ENCODE measurements at regions not wholly inside any gene's neighbourhood (a gene's known extent, or its start where the extent isn't known, plus 50 kb on each side); places are given as distances from the start of the nearest gene placed in this dataset.
"Not testable (repeated sequence)": the region's sequence is repeated elsewhere in the genome, so short reads cannot be mapped to it uniquely, and the experiment has no call there.

- Histone ChIP-seq H3K4me3 (no peak overlapping the region), H3K27ac (no peak overlapping the region)
- DNase-seq: no peak
Observed at GRCh38 chr3:107910713-107911259, 180.0 kb downstream of the CD47 start.

GRCh38 chr3:107909583-107909982 is 181.2 kb downstream of the CD47 start:
- DNase-seq; intact Hi-C loops (cut with DNase I); H3K9ac ChIP-seq (ENCODE audit: low read depth in 2 of 2, low read length in 2 of 2); H3K9me3 ChIP-seq; H3K36me3 ChIP-seq; H3K27ac ChIP-seq; H3K4me3 ChIP-seq; H3K4me1 ChIP-seq; H3K27me3 ChIP-seq: not testable (repeated sequence)

More at GRCh38 chr3:107910713-107911259, 180.0 kb downstream of the CD47 start:
- H3K9me3 ChIP-seq: no peaks in the 10 kb centered on the region
- no peaks in the 10 kb centered on the region for H3K27me3 ChIP-seq
- no peaks in the 10 kb centered on the region for H3K4me1 ChIP-seq
- H3K36me3 ChIP-seq: no peaks in the 10 kb centered on the region
- intact Hi-C loops (cut with DNase I): no loop called here
- TF ChIP-seq, protein P1, sequence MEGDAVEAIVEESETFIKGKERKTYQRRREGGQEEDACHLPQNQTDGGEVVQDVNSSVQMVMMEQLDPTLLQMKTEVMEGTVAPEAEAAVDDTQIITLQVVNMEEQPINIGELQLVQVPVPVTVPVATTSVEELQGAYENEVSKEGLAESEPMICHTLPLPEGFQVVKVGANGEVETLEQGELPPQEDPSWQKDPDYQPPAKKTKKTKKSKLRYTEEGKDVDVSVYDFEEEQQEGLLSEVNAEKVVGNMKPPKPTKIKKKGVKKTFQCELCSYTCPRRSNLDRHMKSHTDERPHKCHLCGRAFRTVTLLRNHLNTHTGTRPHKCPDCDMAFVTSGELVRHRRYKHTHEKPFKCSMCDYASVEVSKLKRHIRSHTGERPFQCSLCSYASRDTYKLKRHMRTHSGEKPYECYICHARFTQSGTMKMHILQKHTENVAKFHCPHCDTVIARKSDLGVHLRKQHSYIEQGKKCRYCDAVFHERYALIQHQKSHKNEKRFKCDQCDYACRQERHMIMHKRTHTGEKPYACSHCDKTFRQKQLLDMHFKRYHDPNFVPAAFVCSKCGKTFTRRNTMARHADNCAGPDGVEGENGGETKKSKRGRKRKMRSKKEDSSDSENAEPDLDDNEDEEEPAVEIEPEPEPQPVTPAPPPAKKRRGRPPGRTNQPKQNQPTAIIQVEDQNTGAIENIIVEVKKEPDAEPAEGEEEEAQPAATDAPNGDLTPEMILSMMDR (IDR thresholded peaks at IDR 0.05): no peak
- no peak overlapping the region for H3K9ac ChIP-seq (ENCODE audit: low read depth in 2 of 2, low read length in 2 of 2)

DNA sequence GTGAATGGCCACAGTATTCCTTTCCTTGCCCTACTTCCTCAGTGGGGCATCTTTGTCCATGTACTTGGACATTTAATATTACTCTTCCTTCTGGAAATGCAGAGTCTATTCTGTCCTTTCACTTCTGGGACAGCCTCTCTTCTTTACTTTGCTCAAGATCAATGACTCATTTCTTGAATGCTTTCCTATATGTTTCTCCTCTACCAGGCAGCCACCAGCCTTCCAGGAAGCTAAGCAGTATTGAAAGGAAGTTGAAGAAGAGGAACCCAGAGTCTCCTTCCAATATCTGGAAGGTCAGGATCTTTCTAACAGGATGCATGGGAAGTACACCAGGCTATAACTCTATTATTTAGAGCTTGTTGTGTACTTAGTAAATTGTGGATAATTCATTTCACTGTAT is 182.8 kb downstream of the CD47 start:
- H3K9ac ChIP-seq (ENCODE audit: low read depth in 2 of 2, low read length in 2 of 2): no peak overlapping the region
- TF ChIP-seq, protein P1 (IDR thresholded peaks at IDR 0.05): no peak
- no peaks in the 10 kb centered on the region for H3K36me3 ChIP-seq
- H3K27ac ChIP-seq: no peak overlapping the region
- no peak overlapping the region for H3K4me3 ChIP-seq
- intact Hi-C loops (cut with DNase I): no loop called here
- no peaks in the 10 kb centered on the region for H3K4me1 ChIP-seq
- no peaks in the 10 kb centered on the region for H3K27me3 ChIP-seq
- no peak for DNase-seq
- H3K9me3 ChIP-seq: no peaks in the 10 kb centered on the region

- no peak overlapping the region for H3K9ac ChIP-seq (ENCODE audit: low read depth in 2 of 2, low read length in 2 of 2)
- no peaks in the 10 kb centered on the region for H3K9me3 ChIP-seq
- no peaks in the 10 kb centered on the region for H3K4me1 ChIP-seq
- H3K27ac ChIP-seq: no peak overlapping the region
- no peak overlapping the region for H3K4me3 ChIP-seq
- no peaks in the 10 kb centered on the region for H3K27me3 ChIP-seq
- no peak for DNase-seq
- no peaks in the 10 kb centered on the region for H3K36me3 ChIP-seq
- TF ChIP-seq, protein P1 (IDR thresholded peaks at IDR 0.05): no peak
- intact Hi-C loops (cut with DNase I): no loop called here
Observed at GRCh38 chr3:107904536-107905066, 186.2 kb downstream of the CD47 start.

- Histone ChIP-seq H3K9me3 (no peaks in the 10 kb centered on the region), H3K4me1 (no peaks in the 10 kb centered on the region), H3K27me3 (no peaks in the 10 kb centered on the region), H3K27ac (no peak overlapping the region), H3K36me3 (no peaks in the 10 kb centered on the region), H3K4me3 (no peak overlapping the region), H3K9ac (ENCODE audit: low read depth in 2 of 2, low read length in 2 of 2) (no peak overlapping the region)
- intact Hi-C loops (cut with DNase I): no loop called here
- TF ChIP-seq, protein P1 (IDR thresholded peaks at IDR 0.05): no peak
- no peak for DNase-seq
Observed at GRCh38 chr3:107899990-107900651, 190.7 kb downstream of the CD47 start.

DNA sequence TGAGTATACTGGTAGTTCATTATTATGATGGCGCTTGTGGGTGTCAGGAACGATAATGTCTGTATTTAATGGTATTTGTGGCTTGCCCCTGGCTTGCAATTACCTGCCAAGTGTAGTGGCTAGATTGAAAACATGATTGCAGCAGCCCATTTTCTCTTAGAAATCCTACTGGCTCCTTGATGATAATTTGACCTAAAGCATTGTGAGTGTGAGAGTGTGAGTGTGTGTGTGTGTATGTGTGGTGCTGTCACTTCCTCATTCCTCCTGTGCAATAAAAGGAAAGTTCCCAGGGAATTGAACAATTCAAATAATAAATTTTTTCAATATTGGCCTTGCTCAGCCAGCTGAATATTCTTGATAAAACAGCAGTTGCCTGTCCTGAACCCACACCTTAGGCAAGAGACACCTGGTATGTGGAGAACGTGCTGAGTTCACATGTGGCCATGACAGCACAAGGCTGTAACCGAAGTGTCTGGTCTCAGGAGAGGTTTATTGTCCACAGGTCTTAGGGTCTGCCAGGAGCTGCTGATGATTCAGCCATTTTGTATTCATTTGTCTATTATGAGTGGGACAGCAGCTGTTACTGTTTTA is 193.3 kb downstream of the CD47 start:
- H3K27me3 ChIP-seq: no peaks in the 10 kb centered on the region
- intact Hi-C loops (cut with DNase I): no loop called here
- H3K4me1 ChIP-seq: no peaks in the 10 kb centered on the region
- no peaks in the 10 kb centered on the region for H3K9me3 ChIP-seq
- H3K36me3 ChIP-seq: no peaks in the 10 kb centered on the region
- no peak overlapping the region for H3K4me3 ChIP-seq
- no peak overlapping the region for H3K9ac ChIP-seq (ENCODE audit: low read depth in 2 of 2, low read length in 2 of 2)
- DNase-seq: no peak
- TF ChIP-seq, protein P1 (IDR thresholded peaks at IDR 0.05): no peak
- H3K27ac ChIP-seq: no peak overlapping the region

All from colonic mucosa (tissue), 4 donors.